ENCODE measurements at regions not wholly inside any gene's neighbourhood (a gene's known extent, or its start where the extent isn't known, plus 50 kb on each side); places are given as distances from the start of the nearest gene placed in this dataset.

GRCh38 chr1:198959032-198959431, 320.2 kb downstream of the PTPRC start:
- TF ChIP-seq ZNF660 (tag by site-specific recombination; IDR thresholded peaks at IDR 0.05) = no peak
- no peak for TF ChIP-seq CTCF (tag by site-specific recombination; IDR thresholded peaks at IDR 0.05)
- TF ChIP-seq ZNF830 (tag by site-specific recombination; IDR thresholded peaks at IDR 0.05; ENCODE audit: low read depth) = no peak
- TF ChIP-seq, protein P1, sequence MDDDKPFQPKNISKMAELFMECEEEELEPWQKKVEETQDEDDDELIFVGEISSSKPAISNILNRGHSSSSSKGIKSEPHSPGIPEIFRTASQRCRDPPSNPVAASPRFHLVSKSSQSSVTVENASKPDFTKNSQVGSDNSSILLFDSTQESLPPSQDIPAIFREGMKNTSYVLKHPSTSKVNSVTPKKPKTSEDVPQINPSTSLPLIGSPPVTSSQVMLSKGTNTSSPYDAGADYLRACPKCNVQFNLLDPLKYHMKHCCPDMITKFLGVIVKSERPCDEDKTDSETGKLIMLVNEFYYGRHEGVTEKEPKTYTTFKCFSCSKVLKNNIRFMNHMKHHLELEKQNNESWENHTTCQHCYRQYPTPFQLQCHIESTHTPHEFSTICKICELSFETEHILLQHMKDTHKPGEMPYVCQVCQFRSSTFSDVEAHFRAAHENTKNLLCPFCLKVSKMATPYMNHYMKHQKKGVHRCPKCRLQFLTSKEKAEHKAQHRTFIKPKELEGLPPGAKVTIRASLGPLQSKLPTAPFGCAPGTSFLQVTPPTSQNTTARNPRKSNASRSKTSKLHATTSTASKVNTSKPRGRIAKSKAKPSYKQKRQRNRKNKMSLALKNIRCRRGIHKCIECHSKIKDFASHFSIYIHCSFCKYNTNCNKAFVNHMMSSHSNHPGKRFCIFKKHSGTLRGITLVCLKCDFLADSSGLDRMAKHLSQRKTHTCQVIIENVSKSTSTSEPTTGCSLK (tag by site-specific recombination; IDR thresholded peaks at IDR 0.05) = no peak
- TF ChIP-seq ZNF121 (tag by site-specific recombination; IDR thresholded peaks at IDR 0.05) = no peak
- TF ChIP-seq OSR2 (tag by site-specific recombination; IDR thresholded peaks at IDR 0.05) = no peak
- no peak for TF ChIP-seq KLF16 (tag by site-specific recombination; IDR thresholded peaks at IDR 0.05)
- no peak for TF ChIP-seq SP2 (tag by site-specific recombination; IDR thresholded peaks at IDR 0.05)

Measured in HEK293 (cell line).